HepG2 (cell line): ENCODE measurements at regions not wholly inside any gene's neighbourhood (a gene's known extent, or its start where the extent isn't known, plus 50 kb on each side); places are given as distances from the start of the nearest gene placed in this dataset.

Experiments used
- ATAC-seq: fragments of 200-7000 bp; cut with Tn5 transposase; 3 replicates; pipeline ENCODE4 v1.9.1; 2020; ENCODE audit warnings: mild to moderate bottlenecking, moderate library complexity
- BruUV-seq: library from RNA; stranded (reverse); fragments of 400-500 nt; replicated peaks from 2 replicates; lab custom pipeline; 2021; lab: Mats Ljungman, UMichigan
- CTCF ChIA-PET: fragments of 300-600 bp; formaldehyde crosslinking; extraction: SDS; loops from one replicate; lab custom pipeline; 2021; ENCODE audit warnings: low total read pairs, inconsistent platforms, low intra/inter-chr PET ratio; lab: Yijun Ruan, JAX
- POLR2A ChIA-PET: fragments of 350-600 bp; sonication (Branson Sonifier 250); formaldehyde crosslinking; loops from one replicate; lab custom pipeline; 2020; ENCODE audit warnings: antibody characterized with exemption, inconsistent platforms; lab: Yijun Ruan, JAX
- DNase-seq: peaks from one replicate; pipeline ENCODE4 v3.0.0-alpha.2; 2015; ENCODE audit warnings: low spot score
- FAIRE-seq: peaks from 3 replicates; lab custom pipeline; 2011; peaks lifted over from hg19 to GRCh38; lab: Jason Lieb, UNC
- H2AFZ ChIP-seq: one replicate; pipeline ENCODE4 v1.6.1; 2011; ENCODE audit warnings: low read length, inconsistent platforms
- H3K27ac ChIP-seq: fragments of 300-600 bp; 3 replicates; pipeline ENCODE4 v1.8.0; 2011; ENCODE audit warnings: mixed run types, mild to moderate bottlenecking, mixed read lengths, low read length, inconsistent platforms; ENCODE audit not compliant: insufficient read depth; ENCODE audit errors: extremely low read length
- H3K27me3 ChIP-seq, 2 experiments: fragments of 200-600 bp in 1 of 2; 2 replicates in 1 of 2; 3 replicates in 1 of 2; pipeline versions ENCODE4 v1.6.0 to v1.8.0; 2011; ENCODE audit warnings: low read length in 2 of 2, mild to moderate bottlenecking in 2 of 2, moderate library complexity in 2 of 2, inconsistent platforms in 1 of 2; ENCODE audit not compliant: insufficient read depth in 2 of 2, control insufficient read depth in 1 of 2
- H3K36me3 ChIP-seq, 2 experiments: fragments of 200-600 bp in 1 of 2; replicated peaks in 1 of 2; 2 replicates in 1 of 2; 3 replicates in 1 of 2; pipeline versions ENCODE4 v1.5.1 to v1.8.0; 2011; ENCODE audit warnings: low read length in 2 of 2, inconsistent platforms in 1 of 2; ENCODE audit not compliant: insufficient read depth in 2 of 2, control insufficient read depth in 1 of 2
- H3K4me1 ChIP-seq: 2 replicates; pipeline ENCODE4 v1.5.1; 2012; ENCODE audit warnings: low read length, inconsistent platforms; ENCODE audit not compliant: insufficient read depth
- H3K4me2 ChIP-seq: 2 replicates; pipeline ENCODE4 v1.6.0; 2011; ENCODE audit warnings: low read depth, low read length, inconsistent platforms
- H3K4me3 ChIP-seq, 3 experiments: fragments of 200-600 bp in 1 of 3; sonication (generic), shearing (Covaris generic) in 1 of 3; replicated peaks in 1 of 3; 2 replicates each; pipeline ENCODE4 v1.5.1; 2011 to 2016; ENCODE audit warnings: low read length in 3 of 3, inconsistent platforms in 2 of 3, low read depth in 2 of 3, mild to moderate bottlenecking in 2 of 3, control low read depth in 1 of 3, mixed read lengths in 1 of 3; ENCODE audit not compliant: insufficient read depth in 1 of 3
- H3K79me2 ChIP-seq: one replicate; pipeline ENCODE4 v1.6.1; 2011; ENCODE audit warnings: low read length, inconsistent platforms; ENCODE audit not compliant: insufficient read depth
- H3K9ac ChIP-seq: 2 replicates; pipeline ENCODE4 v1.6.0; 2011; ENCODE audit warnings: mild to moderate bottlenecking, low read depth, low read length, inconsistent platforms; ENCODE audit not compliant: insufficient read depth
- H3K9me3 ChIP-seq: 2 replicates; pipeline ENCODE4 v1.5.1; 2012; ENCODE audit warnings: mild to moderate bottlenecking, low read length
- H4K20me1 ChIP-seq: 2 replicates; pipeline ENCODE4 v1.6.0; 2011; ENCODE audit warnings: inconsistent platforms, mild to moderate bottlenecking, low read length, moderate library complexity; ENCODE audit not compliant: insufficient read depth
- CEBPG ChIP-seq: IDR thresholded peaks from 2 replicates; pipeline ENCODE4 v1.6.1; 2016
- CHCHD3 ChIP-seq: sonication (generic); formaldehyde crosslinking; IDR thresholded peaks from 2 replicates; pipeline ENCODE4 v1.8.0; 2022; ENCODE audit warnings: mild to moderate bottlenecking, missing genetic modification reagents, moderate library complexity
- HNRNPL ChIP-seq: fragments of 200-400 bp; formaldehyde crosslinking; IDR thresholded peaks from 2 replicates; pipeline ENCODE4 v1.6.1; 2017; ENCODE audit warnings: mild to moderate bottlenecking, low read depth, low read length
- MIXL1 ChIP-seq: IDR thresholded peaks from 2 replicates; pipeline ENCODE4 v1.6.1; 2016
- MTF2 ChIP-seq: sonication (generic); formaldehyde crosslinking; IDR thresholded peaks from 2 replicates; pipeline ENCODE4 v1.5.0; 2020; ENCODE audit warnings: missing genetic modification reagents, borderline replicate concordance
- SNRNP70 ChIP-seq: fragments of 200-400 bp; formaldehyde crosslinking; IDR thresholded peaks from 2 replicates; pipeline ENCODE4 v1.6.1; 2017; ENCODE audit warnings: mild to moderate bottlenecking, low read depth, low read length, moderate library complexity
- ZNF180 ChIP-seq: sonication (generic); formaldehyde crosslinking; IDR thresholded peaks from 2 replicates; pipeline ENCODE4 v1.4.0; 2020; ENCODE audit warnings: low read depth, missing genetic modification reagents, borderline replicate concordance
- ZNF256 ChIP-seq: sonication (generic); formaldehyde crosslinking; conservative IDR thresholded peaks from 2 replicates; pipeline ENCODE4 v1.4.0; 2020; ENCODE audit warnings: missing genetic modification reagents
- ZNF598 ChIP-seq: sonication (generic); formaldehyde crosslinking; IDR thresholded peaks from 2 replicates; pipeline ENCODE4 v1.5.1; 2020; ENCODE audit warnings: mild to moderate bottlenecking, missing genetic modification reagents, borderline replicate concordance
- ZSCAN12 ChIP-seq: sonication (generic); formaldehyde crosslinking; IDR thresholded peaks from 2 replicates; pipeline ENCODE4 v1.9.0; 2021; ENCODE audit warnings: mild to moderate bottlenecking, missing genetic modification reagents
- WGBS: methylation state at CpG from one replicate; pipeline ENCODE4 v1.1.6; 2017; ENCODE audit warnings: low lambda C conversion rate; 5-methylcytosine and 5-hydroxymethylcytosine counted together
- in situ Hi-C: cut with HindIII; loops from 2 replicates; pipeline ENCODE4 v1.10.0; 2017; ENCODE audit warnings: low pct_unique_long_range_greater_than_20kb; ENCODE audit not compliant: extremely low pct_ligation_motif_present
- intact Hi-C: fragments of 100-400 bp; cut with micrococcal nuclease; formaldehyde crosslinking; loops from one replicate; pipeline ENCODE4 v1.10.0; 2022; ENCODE audit not compliant: unreplicated experiment
- TF ChIP-seq, protein P1 (sequence below): sonication (generic); formaldehyde crosslinking; IDR thresholded peaks from 2 replicates; pipeline ENCODE4 v1.4.0; 2020; ENCODE audit warnings: missing genetic modification reagents, borderline replicate concordance
- TF ChIP-seq, protein P2 (sequence below): sonication (generic); formaldehyde crosslinking; IDR thresholded peaks from 2 replicates; pipeline ENCODE4 v1.5.0; 2020; ENCODE audit warnings: mild to moderate bottlenecking, missing genetic modification reagents, borderline replicate concordance
- TF ChIP-seq, protein P3 (sequence below): sonication (generic); formaldehyde crosslinking; IDR thresholded peaks from 2 replicates; pipeline ENCODE4 v1.4.0; 2020; ENCODE audit warnings: mild to moderate bottlenecking, missing genetic modification reagents, borderline replicate concordance

DNA sequence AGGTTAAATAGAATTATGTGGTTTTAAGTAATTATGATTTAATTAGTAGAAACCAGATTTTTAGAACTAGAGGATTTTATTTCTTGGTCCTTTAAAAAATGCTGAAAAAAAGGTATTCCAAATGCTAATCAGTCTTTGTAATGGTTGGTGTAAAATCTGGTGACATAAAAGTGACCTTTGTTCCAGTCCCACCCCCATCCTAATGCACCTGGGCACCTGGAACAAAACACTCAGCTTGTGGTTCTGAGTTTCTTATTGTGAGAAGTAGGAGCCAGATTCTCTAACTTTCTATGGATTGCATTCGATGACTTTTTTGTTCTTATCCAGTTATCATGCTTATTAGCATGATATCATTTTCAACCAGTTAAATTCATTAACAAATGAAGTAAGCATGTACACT, 115.1 kb upstream of the CTNND2 start (continued):
- TF ChIP-seq MIXL1 (CRISPR knock-in tag) (no peak), ZNF256 (CRISPR knock-in tag) (no peak), ZSCAN12 (CRISPR knock-in tag) (no peak), ZNF598 (no peak), HNRNPL (no peak)
- TF ChIP-seq, protein P1, sequence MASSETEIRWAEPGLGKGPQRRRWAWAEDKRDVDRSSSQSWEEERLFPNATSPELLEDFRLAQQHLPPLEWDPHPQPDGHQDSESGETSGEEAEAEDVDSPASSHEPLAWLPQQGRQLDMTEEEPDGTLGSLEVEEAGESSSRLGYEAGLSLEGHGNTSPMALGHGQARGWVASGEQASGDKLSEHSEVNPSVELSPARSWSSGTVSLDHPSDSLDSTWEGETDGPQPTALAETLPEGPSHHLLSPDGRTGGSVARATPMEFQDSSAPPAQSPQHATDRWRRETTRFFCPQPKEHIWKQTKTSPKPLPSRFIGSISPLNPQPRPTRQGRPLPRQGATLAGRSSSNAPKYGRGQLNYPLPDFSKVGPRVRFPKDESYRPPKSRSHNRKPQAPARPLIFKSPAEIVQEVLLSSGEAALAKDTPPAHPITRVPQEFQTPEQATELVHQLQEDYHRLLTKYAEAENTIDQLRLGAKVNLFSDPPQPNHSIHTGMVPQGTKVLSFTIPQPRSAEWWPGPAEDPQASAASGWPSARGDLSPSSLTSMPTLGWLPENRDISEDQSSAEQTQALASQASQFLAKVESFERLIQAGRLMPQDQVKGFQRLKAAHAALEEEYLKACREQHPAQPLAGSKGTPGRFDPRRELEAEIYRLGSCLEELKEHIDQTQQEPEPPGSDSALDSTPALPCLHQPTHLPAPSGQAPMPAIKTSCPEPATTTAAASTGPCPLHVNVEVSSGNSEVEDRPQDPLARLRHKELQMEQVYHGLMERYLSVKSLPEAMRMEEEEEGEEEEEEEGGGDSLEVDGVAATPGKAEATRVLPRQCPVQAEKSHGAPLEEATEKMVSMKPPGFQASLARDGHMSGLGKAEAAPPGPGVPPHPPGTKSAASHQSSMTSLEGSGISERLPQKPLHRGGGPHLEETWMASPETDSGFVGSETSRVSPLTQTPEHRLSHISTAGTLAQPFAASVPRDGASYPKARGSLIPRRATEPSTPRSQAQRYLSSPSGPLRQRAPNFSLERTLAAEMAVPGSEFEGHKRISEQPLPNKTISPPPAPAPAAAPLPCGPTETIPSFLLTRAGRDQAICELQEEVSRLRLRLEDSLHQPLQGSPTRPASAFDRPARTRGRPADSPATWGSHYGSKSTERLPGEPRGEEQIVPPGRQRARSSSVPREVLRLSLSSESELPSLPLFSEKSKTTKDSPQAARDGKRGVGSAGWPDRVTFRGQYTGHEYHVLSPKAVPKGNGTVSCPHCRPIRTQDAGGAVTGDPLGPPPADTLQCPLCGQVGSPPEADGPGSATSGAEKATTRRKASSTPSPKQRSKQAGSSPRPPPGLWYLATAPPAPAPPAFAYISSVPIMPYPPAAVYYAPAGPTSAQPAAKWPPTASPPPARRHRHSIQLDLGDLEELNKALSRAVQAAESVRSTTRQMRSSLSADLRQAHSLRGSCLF (CRISPR knock-in tag), result no peak
- TF ChIP-seq, protein P2, sequence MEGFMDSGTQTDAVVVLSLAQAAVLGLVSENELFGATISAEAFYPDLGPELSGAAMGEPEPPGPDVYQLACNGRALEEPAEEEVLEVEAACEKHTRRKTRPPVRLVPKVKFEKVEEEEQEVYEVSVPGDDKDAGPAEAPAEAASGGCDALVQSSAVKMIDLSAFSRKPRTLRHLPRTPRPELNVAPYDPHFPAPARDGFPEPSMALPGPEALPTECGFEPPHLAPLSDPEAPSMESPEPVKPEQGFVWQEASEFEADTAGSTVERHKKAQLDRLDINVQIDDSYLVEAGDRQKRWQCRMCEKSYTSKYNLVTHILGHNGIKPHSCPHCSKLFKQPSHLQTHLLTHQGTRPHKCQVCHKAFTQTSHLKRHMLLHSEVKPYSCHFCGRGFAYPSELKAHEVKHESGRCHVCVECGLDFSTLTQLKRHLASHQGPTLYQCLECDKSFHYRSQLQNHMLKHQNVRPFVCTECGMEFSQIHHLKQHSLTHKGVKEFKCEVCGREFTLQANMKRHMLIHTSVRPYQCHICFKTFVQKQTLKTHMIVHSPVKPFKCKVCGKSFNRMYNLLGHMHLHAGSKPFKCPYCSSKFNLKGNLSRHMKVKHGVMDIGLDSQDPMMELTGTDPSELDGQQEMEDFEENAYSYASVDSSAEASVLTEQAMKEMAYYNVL, result no peak

DNA sequence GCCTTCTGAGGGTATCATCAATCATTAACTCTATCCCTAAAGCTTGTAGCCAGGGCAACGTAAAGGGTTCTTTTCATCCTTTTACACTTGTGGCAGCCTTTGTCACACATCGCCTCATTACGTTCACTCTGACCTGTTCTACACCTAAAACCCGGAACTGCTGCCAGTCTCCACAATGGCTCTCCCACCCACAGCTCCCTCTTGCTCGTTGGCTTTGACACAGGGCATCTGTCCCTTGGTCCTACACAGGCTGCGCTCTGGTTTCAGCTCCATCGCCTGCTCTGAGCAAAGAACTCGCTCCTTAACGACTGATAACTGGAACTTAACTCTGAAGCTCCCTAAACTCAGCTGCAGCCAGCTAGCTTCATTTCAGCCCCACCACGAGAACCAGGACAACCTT, 112.8 kb upstream of the CTNND2 start:
- Histone ChIP-seq H3K36me3 (no peaks in the 10 kb centered on the region), H3K9me3 (peaks cover 28% of the 10 kb centered on the region), H3K27me3 (no peaks in the 10 kb centered on the region), H4K20me1 (no peaks in the 10 kb centered on the region), H3K4me2 (no peak overlapping the region), H3K27ac (no peak overlapping the region), H3K4me3 (no peak overlapping the region), H3K79me2 (no peaks in the 10 kb centered on the region), H3K9ac (no peak overlapping the region), H2AFZ (no peak overlapping the region), H3K4me1 (no peaks in the 10 kb centered on the region)
- CTCF ChIA-PET, result no interaction called here
- intact Hi-C loops (no loop called here), in situ Hi-C loops (loop anchor here (25.0 kb wide), 1 partner anchor 755 kb away; no protein-coding TSS in a partner anchor)
- FAIRE-seq (no peak), DNase-seq (no peak), ATAC-seq (no peak)
- no TSS peak for BruUV-seq
- POLR2A ChIA-PET, result no interaction called here
- 8% methylated on average over 10 of the region's 10 CpGs for WGBS
- TF ChIP-seq CEBPG (CRISPR knock-in tag) (no peak), CHCHD3 (CRISPR knock-in tag) (no peak), MTF2 (CRISPR knock-in tag) (no peak), SNRNP70 (no peak), ZNF180 (CRISPR knock-in tag) (no peak)
- TF ChIP-seq, protein P3, sequence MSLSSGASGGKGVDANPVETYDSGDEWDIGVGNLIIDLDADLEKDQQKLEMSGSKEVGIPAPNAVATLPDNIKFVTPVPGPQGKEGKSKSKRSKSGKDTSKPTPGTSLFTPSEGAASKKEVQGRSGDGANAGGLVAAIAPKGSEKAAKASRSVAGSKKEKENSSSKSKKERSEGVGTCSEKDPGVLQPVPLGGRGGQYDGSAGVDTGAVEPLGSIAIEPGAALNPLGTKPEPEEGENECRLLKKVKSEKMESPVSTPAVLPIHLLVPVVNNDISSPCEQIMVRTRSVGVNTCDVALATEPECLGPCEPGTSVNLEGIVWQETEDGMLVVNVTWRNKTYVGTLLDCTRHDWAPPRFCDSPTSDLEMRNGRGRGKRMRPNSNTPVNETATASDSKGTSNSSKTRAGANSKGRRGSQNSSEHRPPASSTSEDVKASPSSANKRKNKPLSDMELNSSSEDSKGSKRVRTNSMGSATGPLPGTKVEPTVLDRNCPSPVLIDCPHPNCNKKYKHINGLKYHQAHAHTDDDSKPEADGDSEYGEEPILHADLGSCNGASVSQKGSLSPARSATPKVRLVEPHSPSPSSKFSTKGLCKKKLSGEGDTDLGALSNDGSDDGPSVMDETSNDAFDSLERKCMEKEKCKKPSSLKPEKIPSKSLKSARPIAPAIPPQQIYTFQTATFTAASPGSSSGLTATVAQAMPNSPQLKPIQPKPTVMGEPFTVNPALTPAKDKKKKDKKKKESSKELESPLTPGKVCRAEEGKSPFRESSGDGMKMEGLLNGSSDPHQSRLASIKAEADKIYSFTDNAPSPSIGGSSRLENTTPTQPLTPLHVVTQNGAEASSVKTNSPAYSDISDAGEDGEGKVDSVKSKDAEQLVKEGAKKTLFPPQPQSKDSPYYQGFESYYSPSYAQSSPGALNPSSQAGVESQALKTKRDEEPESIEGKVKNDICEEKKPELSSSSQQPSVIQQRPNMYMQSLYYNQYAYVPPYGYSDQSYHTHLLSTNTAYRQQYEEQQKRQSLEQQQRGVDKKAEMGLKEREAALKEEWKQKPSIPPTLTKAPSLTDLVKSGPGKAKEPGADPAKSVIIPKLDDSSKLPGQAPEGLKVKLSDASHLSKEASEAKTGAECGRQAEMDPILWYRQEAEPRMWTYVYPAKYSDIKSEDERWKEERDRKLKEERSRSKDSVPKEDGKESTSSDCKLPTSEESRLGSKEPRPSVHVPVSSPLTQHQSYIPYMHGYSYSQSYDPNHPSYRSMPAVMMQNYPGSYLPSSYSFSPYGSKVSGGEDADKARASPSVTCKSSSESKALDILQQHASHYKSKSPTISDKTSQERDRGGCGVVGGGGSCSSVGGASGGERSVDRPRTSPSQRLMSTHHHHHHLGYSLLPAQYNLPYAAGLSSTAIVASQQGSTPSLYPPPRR (CRISPR knock-in tag), result no peak
